Activated CD4-positive, alpha-beta T cell treated with anti-CD3 and anti-CD28 coated beads for 36 hours (primary cell): ENCODE measurements at regions not wholly inside any gene's neighbourhood (a gene's known extent, or its start where the extent isn't known, plus 50 kb on each side); places are given as distances from the start of the nearest gene placed in this dataset.
A peak's percentile ranks its signal among the peaks of the same experiment; 100 is the strongest.

ENCODE experiments used
- ATAC-seq: fragments of 200-7000 bp; cut with Tn5 transposase; one replicate; pipeline ENCODE4 v1.10.0; 2021; ENCODE audit warnings: mild to moderate bottlenecking, moderate library complexity
- CTCF ChIA-PET: fragments of 350-600 bp; sonication (Branson Sonifier 250); formaldehyde crosslinking; loops from one replicate; lab custom pipeline; 2021; ENCODE audit warnings: antibody characterized with exemption; lab: Charles Lee
- POLR2A ChIA-PET: fragments of 350-600 bp; sonication (Branson Sonifier 250); formaldehyde crosslinking; loops from one replicate; lab custom pipeline; 2021; ENCODE audit warnings: antibody characterized with exemption, inconsistent platforms; lab: Charles Lee
- DNase-seq: peaks from one replicate; pipeline ENCODE4 v3.0.0-alpha.2; 2020
- H3K27ac Mint-ChIP-seq: one replicate; pipeline ENCODE4 v1.8.0; 2021; ENCODE audit warnings: mixed read lengths
- H3K27me3 Mint-ChIP-seq: one replicate; pipeline ENCODE4 v1.8.0; 2021; ENCODE audit warnings: mixed read lengths
- H3K36me3 Mint-ChIP-seq: one replicate; pipeline ENCODE4 v1.8.0; 2021; ENCODE audit warnings: low read depth, mixed read lengths
- H3K4me1 Mint-ChIP-seq: one replicate; pipeline ENCODE4 v1.8.0; 2021; ENCODE audit warnings: mixed read lengths
- H3K4me3 Mint-ChIP-seq: one replicate; pipeline ENCODE4 v1.8.0; 2021; ENCODE audit warnings: mild to moderate bottlenecking, moderate library complexity, mixed read lengths
- H3K9me3 Mint-ChIP-seq: one replicate; pipeline ENCODE4 v1.8.0; 2021; ENCODE audit warnings: low read depth, mixed read lengths
- intact Hi-C, 2 experiments: fragments of 100-400 bp; cut with DNase I in 1 of 2; cut with micrococcal nuclease in 1 of 2; formaldehyde crosslinking; loops; one replicate each; pipeline versions ENCODE4 v1.14.2 to v1.15.1; 2022 to 2024; cut with DNase I, micrococcal nuclease

- H3K27me3 Mint-ChIP-seq: peaks cover 4% of the 10 kb centered on the region
- no peak for DNase-seq
- ChIA-PET CTCF (interaction anchor here (0.5 kb wide), 1 partner anchor 37 kb away, joined by 3 read pairs; no protein-coding TSS in a partner anchor), POLR2A (no interaction called here)
- intact Hi-C loops: no loop called here
- no peaks in the 10 kb centered on the region for H3K4me1 Mint-ChIP-seq
- H3K9me3 Mint-ChIP-seq: no peaks in the 10 kb centered on the region
- H3K36me3 Mint-ChIP-seq: no peaks in the 10 kb centered on the region
- no peak for ATAC-seq
- peak overlapping the region; percentile 48 for H3K27ac Mint-ChIP-seq
- no peak overlapping the region for H3K4me3 Mint-ChIP-seq
Observed at GRCh38 chr13:23995283-23996073, 98.2 kb upstream of the C1QTNF9B start.

DNA sequence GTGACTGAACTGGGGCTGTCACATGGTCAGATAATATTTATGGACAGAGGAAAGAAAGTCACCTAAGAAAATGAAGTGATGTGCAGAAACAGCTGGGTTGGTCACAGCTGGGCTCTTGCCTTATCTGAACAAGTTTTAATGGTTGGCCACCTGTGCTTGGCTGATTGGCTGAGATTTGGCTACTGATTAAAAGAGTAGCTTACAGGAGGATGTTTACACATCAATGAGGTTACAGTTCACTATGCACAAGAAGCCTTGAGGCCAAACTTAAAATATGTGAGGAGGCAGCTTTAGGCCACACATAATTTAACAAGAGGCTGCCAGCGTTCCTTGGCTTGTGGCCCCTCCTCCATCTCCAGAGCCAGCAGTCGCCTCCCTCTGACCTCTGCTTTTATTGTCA is 99.2 kb upstream of the C1QTNF9B start:
- DNase-seq (no peak), ATAC-seq (no peak)
- Mint-ChIP-seq H3K27ac (no peak overlapping the region), H3K4me3 (no peak overlapping the region), H3K9me3 (no peaks in the 10 kb centered on the region), H3K27me3 (peaks cover 3% of the 10 kb centered on the region), H3K36me3 (no peaks in the 10 kb centered on the region), H3K4me1 (no peaks in the 10 kb centered on the region)
- ChIA-PET POLR2A (no interaction called here), CTCF (interaction anchor here (0.9 kb wide), 1 partner anchor 13 kb away, joined by 4 read pairs; no protein-coding TSS in a partner anchor)
- intact Hi-C loops: no loop called here

- H3K36me3 Mint-ChIP-seq: no peaks in the 10 kb centered on the region
- ChIA-PET CTCF (no interaction called here), POLR2A (no interaction called here)
Observed at GRCh38 chr13:23999424-23999823, 102.1 kb upstream of the C1QTNF9B start.

DNA sequence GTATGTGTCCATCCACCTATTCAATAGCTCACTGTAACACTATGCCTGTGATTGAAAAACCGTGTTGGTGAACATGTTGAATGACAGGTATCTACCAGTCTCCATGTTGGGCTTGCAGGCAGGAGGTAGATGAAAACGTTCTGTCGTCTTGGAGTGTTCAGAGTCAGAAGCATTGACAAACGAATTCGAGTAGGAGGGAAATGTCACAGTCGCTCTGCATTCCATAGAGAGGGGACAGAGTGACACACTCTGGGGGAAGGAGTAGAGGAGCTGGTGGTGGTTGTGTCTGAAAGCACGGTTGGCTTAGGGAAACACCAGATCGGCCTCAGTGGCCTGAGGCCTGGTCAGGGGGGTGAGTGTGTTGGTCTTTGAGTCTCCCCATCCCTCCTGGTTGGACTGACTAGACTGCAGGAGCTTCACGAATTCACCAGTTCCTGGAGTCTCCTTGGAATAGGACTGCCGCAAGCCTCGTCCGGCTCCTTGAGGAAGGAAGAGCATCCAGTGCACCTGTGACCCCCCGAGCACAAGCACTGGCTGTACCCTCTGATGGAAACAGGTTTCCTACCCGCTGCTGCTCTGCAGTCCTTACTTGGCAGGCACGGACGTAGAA is 105.0 kb upstream of the C1QTNF9B start:
- Mint-ChIP-seq H3K4me3 (no peak overlapping the region), H3K36me3 (no peaks in the 10 kb centered on the region), H3K27ac (no peak overlapping the region), H3K4me1 (no peaks in the 10 kb centered on the region), H3K9me3 (no peaks in the 10 kb centered on the region), H3K27me3 (peaks cover 2% of the 10 kb centered on the region)
- CTCF ChIA-PET: interaction anchor here (0.6 kb wide), 1 partner anchor 9 kb away, joined by 3 read pairs; no protein-coding TSS in a partner anchor
- POLR2A ChIA-PET: no interaction called here
- ATAC-seq (no peak), DNase-seq (no peak)
- intact Hi-C loops: no loop called here

More at GRCh38 chr13:23999424-23999823, 102.1 kb upstream of the C1QTNF9B start:
- no peak overlapping the region for H3K4me3 Mint-ChIP-seq
- ATAC-seq (no peak), DNase-seq (no peak)
- no peaks in the 10 kb centered on the region for H3K4me1 Mint-ChIP-seq
- H3K27ac Mint-ChIP-seq: no peak overlapping the region
- no peaks in the 10 kb centered on the region for H3K9me3 Mint-ChIP-seq
- intact Hi-C loops: no loop called here
- H3K27me3 Mint-ChIP-seq: no peaks in the 10 kb centered on the region

- intact Hi-C loops: no loop called here
- POLR2A ChIA-PET: interaction anchor here (0.5 kb wide), 1 partner anchor 21 kb away, joined by 3 read pairs; no protein-coding TSS in a partner anchor
- Mint-ChIP-seq H3K27ac (no peak overlapping the region), H3K4me1 (no peaks in the 10 kb centered on the region), H3K9me3 (no peaks in the 10 kb centered on the region), H3K36me3 (no peaks in the 10 kb centered on the region), H3K27me3 (peaks cover 2% of the 10 kb centered on the region), H3K4me3 (no peak overlapping the region)
- CTCF ChIA-PET: interaction anchor here (1.6 kb wide), 1 partner anchor 16 kb away, joined by 5 read pairs; no protein-coding TSS in a partner anchor
- ATAC-seq: no peak
- no peak for DNase-seq
Observed at GRCh38 chr13:24004142-24004899, 107.0 kb upstream of the C1QTNF9B start.

- DNase-seq (no peak), ATAC-seq (no peak)
- Mint-ChIP-seq H3K4me3 (no peak overlapping the region), H3K36me3 (no peaks in the 10 kb centered on the region), H3K9me3 (no peaks in the 10 kb centered on the region), H3K4me1 (no peaks in the 10 kb centered on the region), H3K27ac (no peak overlapping the region), H3K27me3 (peaks cover 2% of the 10 kb centered on the region)
- intact Hi-C loops: no loop called here
- ChIA-PET POLR2A (interaction anchor here (0.5 kb wide), 1 partner anchor 20 kb away, joined by 3 read pairs; no protein-coding TSS in a partner anchor), CTCF (interaction anchor here (1.6 kb wide), 1 partner anchor 15 kb away, joined by 5 read pairs; no protein-coding TSS in a partner anchor)
Observed at GRCh38 chr13:24004971-24005370, 107.7 kb upstream of the C1QTNF9B start.

- ATAC-seq (no peak), DNase-seq (no peak)
- Mint-ChIP-seq H3K4me1 (no peaks in the 10 kb centered on the region), H3K36me3 (no peaks in the 10 kb centered on the region), H3K27ac (no peak overlapping the region), H3K9me3 (no peaks in the 10 kb centered on the region), H3K27me3 (peaks cover 2% of the 10 kb centered on the region), H3K4me3 (no peak overlapping the region)
- CTCF ChIA-PET: interaction anchor here (1.6 kb wide), 1 partner anchor 14 kb away, joined by 5 read pairs; no protein-coding TSS in a partner anchor
- intact Hi-C loops: no loop called here
- POLR2A ChIA-PET: no interaction called here
Observed at GRCh38 chr13:24005755-24006281, 108.5 kb upstream of the C1QTNF9B start.

- intact Hi-C loops: no loop called here
- ATAC-seq (no peak), DNase-seq (no peak)
- peaks cover 2% of the 10 kb centered on the region for H3K27me3 Mint-ChIP-seq
- ChIA-PET POLR2A (no interaction called here), CTCF (no interaction called here)
- no peaks in the 10 kb centered on the region for H3K36me3 Mint-ChIP-seq
- H3K9me3 Mint-ChIP-seq: no peaks in the 10 kb centered on the region
- no peak overlapping the region for H3K4me3 Mint-ChIP-seq
- no peak overlapping the region for H3K27ac Mint-ChIP-seq
- H3K4me1 Mint-ChIP-seq: no peaks in the 10 kb centered on the region
Observed at GRCh38 chr13:24006520-24007248, 109.4 kb upstream of the C1QTNF9B start.

DNA sequence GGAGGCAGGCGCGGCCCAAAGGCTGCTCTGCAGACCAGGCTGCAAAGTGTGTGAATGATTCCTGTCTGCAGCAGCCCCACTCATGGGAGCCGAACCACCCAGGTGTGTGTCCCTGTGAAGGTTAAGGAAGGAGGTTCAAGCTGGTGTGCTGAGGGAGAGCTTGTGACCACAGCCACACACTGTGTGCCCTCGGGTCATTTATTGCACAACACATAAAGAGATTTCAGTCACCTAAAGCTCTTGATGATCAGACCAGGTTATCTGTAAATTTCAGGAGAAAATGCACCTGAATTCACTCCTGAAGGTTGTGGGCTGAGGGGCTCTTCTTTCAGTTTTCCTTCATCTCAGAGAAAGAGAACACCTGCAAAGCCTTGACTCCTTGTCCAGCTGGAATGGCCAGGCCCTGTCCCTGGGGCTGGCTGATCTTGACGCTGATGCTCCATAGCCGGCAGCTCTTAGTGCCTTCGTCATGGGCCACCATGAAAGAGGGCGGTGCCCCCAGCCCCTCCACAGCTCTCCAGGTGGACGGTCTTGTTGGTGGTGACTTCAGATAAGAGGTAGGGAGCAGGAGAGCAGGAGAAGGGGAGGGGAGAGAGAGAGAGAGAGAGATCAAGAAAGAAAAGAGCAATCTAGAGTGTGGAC is 110.8 kb upstream of the C1QTNF9B start:
- intact Hi-C loops: no loop called here
- ATAC-seq (no peak), DNase-seq (no peak)
- Mint-ChIP-seq H3K36me3 (no peaks in the 10 kb centered on the region), H3K4me1 (no peaks in the 10 kb centered on the region), H3K9me3 (no peaks in the 10 kb centered on the region), H3K27ac (no peak overlapping the region), H3K27me3 (peaks cover 2% of the 10 kb centered on the region), H3K4me3 (no peak overlapping the region)
- ChIA-PET CTCF (interaction anchor here (0.6 to 1.2 kb wide), 4 partner anchors 12 to 289 kb away, joined by 3 to 4 read pairs (median 4); no protein-coding TSS in a partner anchor), POLR2A (no interaction called here)

DNA sequence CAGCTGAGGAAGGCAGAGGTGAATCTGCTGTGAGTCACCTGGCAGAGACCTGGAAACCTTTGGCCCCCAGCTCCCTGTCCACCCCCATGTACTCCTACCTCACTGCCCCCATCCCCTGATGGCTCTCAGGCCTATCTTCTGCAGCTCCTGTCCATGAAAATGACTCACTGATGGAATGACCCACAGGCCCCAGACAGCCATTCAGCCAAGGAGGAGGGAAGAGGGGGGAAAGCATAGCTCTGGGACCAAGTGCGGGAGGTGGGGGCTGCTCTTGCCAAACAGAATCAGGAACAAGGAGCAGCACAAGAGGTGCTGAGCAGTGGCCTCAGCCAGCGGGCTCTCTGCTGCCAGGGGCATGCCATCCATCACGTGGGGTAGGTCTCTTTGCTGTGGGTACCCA is 111.4 kb upstream of the C1QTNF9B start:
- Mint-ChIP-seq H3K27me3 (peaks cover 2% of the 10 kb centered on the region), H3K36me3 (no peaks in the 10 kb centered on the region), H3K27ac (no peak overlapping the region), H3K4me3 (no peak overlapping the region), H3K9me3 (no peaks in the 10 kb centered on the region), H3K4me1 (no peaks in the 10 kb centered on the region)
- DNase-seq (no peak), ATAC-seq (no peak)
- ChIA-PET POLR2A (no interaction called here), CTCF (interaction anchor here (0.8 to 1.1 kb wide), 2 partner anchors 56 to 289 kb away, joined by 3 to 4 read pairs; no protein-coding TSS in a partner anchor)
- intact Hi-C loops: no loop called here
